ENCODE measurements at regions not wholly inside any gene's neighbourhood (a gene's known extent, or its start where the extent isn't known, plus 50 kb on each side); places are given as distances from the start of the nearest gene placed in this dataset.

GRCh38 chrX:113966791-113967190, 617.1 kb upstream of the HTR2C start:
- no peaks in the 10 kb centered on the region for H3K4me1 ChIP-seq
- no peaks in the 10 kb centered on the region for H3K9me3 ChIP-seq
- 45% methylated on average over 2 of the region's 2 CpGs for WGBS
- no peak overlapping the region for H3K27ac ChIP-seq
- no peaks in the 10 kb centered on the region for H3K36me3 ChIP-seq
- no peak overlapping the region for H3K4me3 ChIP-seq
- TF ChIP-seq, protein P1, sequence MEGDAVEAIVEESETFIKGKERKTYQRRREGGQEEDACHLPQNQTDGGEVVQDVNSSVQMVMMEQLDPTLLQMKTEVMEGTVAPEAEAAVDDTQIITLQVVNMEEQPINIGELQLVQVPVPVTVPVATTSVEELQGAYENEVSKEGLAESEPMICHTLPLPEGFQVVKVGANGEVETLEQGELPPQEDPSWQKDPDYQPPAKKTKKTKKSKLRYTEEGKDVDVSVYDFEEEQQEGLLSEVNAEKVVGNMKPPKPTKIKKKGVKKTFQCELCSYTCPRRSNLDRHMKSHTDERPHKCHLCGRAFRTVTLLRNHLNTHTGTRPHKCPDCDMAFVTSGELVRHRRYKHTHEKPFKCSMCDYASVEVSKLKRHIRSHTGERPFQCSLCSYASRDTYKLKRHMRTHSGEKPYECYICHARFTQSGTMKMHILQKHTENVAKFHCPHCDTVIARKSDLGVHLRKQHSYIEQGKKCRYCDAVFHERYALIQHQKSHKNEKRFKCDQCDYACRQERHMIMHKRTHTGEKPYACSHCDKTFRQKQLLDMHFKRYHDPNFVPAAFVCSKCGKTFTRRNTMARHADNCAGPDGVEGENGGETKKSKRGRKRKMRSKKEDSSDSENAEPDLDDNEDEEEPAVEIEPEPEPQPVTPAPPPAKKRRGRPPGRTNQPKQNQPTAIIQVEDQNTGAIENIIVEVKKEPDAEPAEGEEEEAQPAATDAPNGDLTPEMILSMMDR (IDR thresholded peaks at IDR 0.05), result no peak
- TF ChIP-seq POLR2A (IDR thresholded peaks at IDR 0.05), result no peak
- TF ChIP-seq POLR2AphosphoS5 (IDR thresholded peaks at IDR 0.05), result no peak
- TF ChIP-seq EP300 (IDR thresholded peaks at IDR 0.05), result no peak
- DNase-seq (ENCODE audit: low spot score in 2 of 2), result no peak
- no peaks in the 10 kb centered on the region for H3K27me3 ChIP-seq

DNA sequence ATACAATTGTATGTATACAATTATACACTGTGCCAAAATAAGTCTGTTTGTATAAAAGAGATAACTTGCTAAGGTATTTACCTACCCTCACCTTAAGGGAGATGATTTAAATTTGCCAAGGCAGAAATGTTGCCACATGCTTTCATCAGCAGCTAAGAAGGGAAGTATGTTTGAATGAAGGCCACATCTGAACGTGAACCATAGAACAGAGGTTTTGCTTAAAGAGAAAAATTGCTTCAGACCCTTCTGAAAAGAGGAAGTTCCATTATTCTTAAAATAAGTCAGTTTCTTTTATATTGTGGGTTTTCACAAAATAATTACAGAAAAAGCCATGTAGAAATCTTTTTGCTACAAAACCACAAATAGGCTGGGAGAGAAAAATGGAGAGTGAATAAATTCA, 621.5 kb upstream of the HTR2C start:
- no peaks in the 10 kb centered on the region for H3K27me3 ChIP-seq
- DNase-seq (ENCODE audit: low spot score in 2 of 2), result no peak
- TF ChIP-seq EP300 (IDR thresholded peaks at IDR 0.05) (no peak), POLR2AphosphoS5 (IDR thresholded peaks at IDR 0.05) (no peak), POLR2A (IDR thresholded peaks at IDR 0.05) (no peak)
- H3K4me3 ChIP-seq, result no peak overlapping the region
- H3K9me3 ChIP-seq, result no peaks in the 10 kb centered on the region
- WGBS, result 34% methylated on average over 1 of the region's 1 CpG
- no peaks in the 10 kb centered on the region for H3K36me3 ChIP-seq
- no peak overlapping the region for H3K27ac ChIP-seq
- H3K4me1 ChIP-seq, result no peaks in the 10 kb centered on the region

DNA sequence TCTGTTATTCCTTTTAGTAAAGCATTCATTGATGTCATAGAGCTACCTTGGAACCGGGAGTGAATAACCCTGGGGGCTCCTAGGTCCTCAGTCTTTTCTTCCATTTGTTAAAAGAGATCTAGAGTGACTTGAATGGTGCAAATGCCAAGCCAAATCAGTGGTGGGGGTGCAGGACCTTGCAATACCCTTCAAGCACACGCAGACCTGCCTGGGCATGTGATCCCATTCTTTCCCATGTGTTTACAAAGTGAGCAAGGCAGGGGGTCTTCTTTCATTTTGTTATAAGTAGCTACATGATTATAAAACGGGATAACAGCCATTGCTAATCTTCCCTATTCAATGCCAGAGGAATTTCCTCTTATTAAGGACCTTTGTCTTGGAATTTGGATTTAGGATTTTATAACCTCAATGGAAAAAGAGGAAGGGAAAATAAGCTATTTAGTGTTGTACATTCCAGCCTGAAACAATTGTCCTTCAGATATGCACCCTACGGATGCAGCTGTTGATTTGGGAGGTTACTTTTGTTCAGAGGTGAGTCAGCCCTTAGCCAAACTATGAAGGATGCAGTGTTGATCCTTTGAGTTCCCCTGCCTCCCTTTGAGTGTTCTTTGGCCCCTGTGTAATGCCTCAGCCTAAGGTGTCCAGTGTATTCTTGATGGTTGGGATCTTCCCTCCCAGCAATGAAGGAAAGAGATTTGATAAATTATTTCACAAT, 623.8 kb upstream of the HTR2C start:
- no peaks in the 10 kb centered on the region for H3K4me1 ChIP-seq
- H3K9me3 ChIP-seq, result no peaks in the 10 kb centered on the region
- H3K36me3 ChIP-seq, result no peaks in the 10 kb centered on the region
- no peak for DNase-seq (ENCODE audit: low spot score in 2 of 2)
- 25% methylated on average over 4 of the region's 4 CpGs for WGBS
- H3K4me3 ChIP-seq, result no peak overlapping the region
- TF ChIP-seq EP300 (IDR thresholded peaks at IDR 0.05), result no peak
- TF ChIP-seq, protein P1 (IDR thresholded peaks at IDR 0.05), result no peak
- no peak for TF ChIP-seq POLR2AphosphoS5 (IDR thresholded peaks at IDR 0.05)
- no peak for TF ChIP-seq POLR2A (IDR thresholded peaks at IDR 0.05)
- H3K27ac ChIP-seq, result no peak overlapping the region
- H3K27me3 ChIP-seq, result no peaks in the 10 kb centered on the region

DNA sequence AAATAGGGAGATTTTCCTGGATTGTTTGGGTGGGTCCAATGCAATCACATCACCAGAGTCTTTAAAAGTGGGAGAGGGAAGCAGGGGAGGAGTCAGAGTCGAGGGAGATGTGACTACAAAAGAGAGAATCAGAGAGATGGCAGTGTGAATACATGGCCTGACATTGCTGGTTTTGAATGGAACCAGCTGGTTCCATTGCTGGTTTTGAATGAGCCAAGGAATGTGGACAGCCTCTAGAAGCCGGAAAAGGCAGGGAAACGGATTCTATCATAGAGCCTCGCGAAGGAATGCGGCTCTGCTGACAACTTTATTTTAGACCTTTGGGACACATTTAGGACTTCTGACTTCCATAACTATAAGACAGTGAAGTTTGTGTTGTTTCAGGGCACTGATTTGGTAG, 627.0 kb upstream of the HTR2C start:
- Histone ChIP-seq H3K27me3 (no peaks in the 10 kb centered on the region), H3K4me3 (no peak overlapping the region), H3K27ac (no peak overlapping the region), H3K9me3 (no peaks in the 10 kb centered on the region), H3K4me1 (no peaks in the 10 kb centered on the region), H3K36me3 (no peaks in the 10 kb centered on the region)
- TF ChIP-seq POLR2A (IDR thresholded peaks at IDR 0.05) (no peak), POLR2AphosphoS5 (IDR thresholded peaks at IDR 0.05) (no peak), EP300 (IDR thresholded peaks at IDR 0.05) (no peak)
- TF ChIP-seq, protein P1 (IDR thresholded peaks at IDR 0.05), result no peak
- no peak for DNase-seq (ENCODE audit: low spot score in 2 of 2)
- 77% methylated on average over 6 of the region's 6 CpGs for WGBS

- H3K4me1 ChIP-seq, result no peaks in the 10 kb centered on the region
- H3K9me3 ChIP-seq, result no peaks in the 10 kb centered on the region
- no peak overlapping the region for H3K4me3 ChIP-seq
- TF ChIP-seq EP300 (IDR thresholded peaks at IDR 0.05) (no peak), POLR2A (IDR thresholded peaks at IDR 0.05) (no peak), POLR2AphosphoS5 (IDR thresholded peaks at IDR 0.05) (no peak)
- TF ChIP-seq, protein P1 (IDR thresholded peaks at IDR 0.05), result no peak
- no peaks in the 10 kb centered on the region for H3K27me3 ChIP-seq
- no peak overlapping the region for H3K27ac ChIP-seq
- WGBS, result 72% methylated on average over 3 of the region's 3 CpGs
- no peaks in the 10 kb centered on the region for H3K36me3 ChIP-seq
- no peak for DNase-seq (ENCODE audit: low spot score in 2 of 2)
These were observed 629.6 kb upstream of the HTR2C start for GRCh38 chrX:113954297-113954696.
